GM12891 (cell line): ENCODE measurements at regions not wholly inside any gene's neighbourhood (a gene's known extent, or its start where the extent isn't known, plus 50 kb on each side); places are given as distances from the start of the nearest gene placed in this dataset.

Source experiments
- PAX5 ChIP-seq: IDR thresholded peaks from 2 replicates; pipeline ENCODE4 v1.6.1; 2011; ENCODE audit warnings: low read length, moderate library complexity, mild to moderate bottlenecking; ENCODE audit not compliant: insufficient read depth, severe bottlenecking
- POLR2A ChIP-seq: IDR thresholded peaks from 2 replicates; pipeline ENCODE4 v1.6.1; 2011; ENCODE audit warnings: low read depth, low read length, control low read depth
- POLR2AphosphoS5 ChIP-seq: IDR thresholded peaks from 2 replicates; pipeline ENCODE4 v1.6.1; 2011; ENCODE audit warnings: low read depth, low read length, control low read depth
- POU2F2 ChIP-seq: IDR thresholded peaks from 2 replicates; pipeline ENCODE4 v1.6.1; 2011; ENCODE audit warnings: low read depth, mild to moderate bottlenecking, control low read depth, low read length, moderate library complexity
- SPI1 ChIP-seq: IDR thresholded peaks from 2 replicates; pipeline ENCODE4 v1.6.1; 2011; ENCODE audit warnings: low read depth, low read length, control low read depth
- TAF1 ChIP-seq: IDR thresholded peaks from 2 replicates; pipeline ENCODE4 v1.6.1; 2011; ENCODE audit warnings: low read depth, low read length, control low read depth

DNA sequence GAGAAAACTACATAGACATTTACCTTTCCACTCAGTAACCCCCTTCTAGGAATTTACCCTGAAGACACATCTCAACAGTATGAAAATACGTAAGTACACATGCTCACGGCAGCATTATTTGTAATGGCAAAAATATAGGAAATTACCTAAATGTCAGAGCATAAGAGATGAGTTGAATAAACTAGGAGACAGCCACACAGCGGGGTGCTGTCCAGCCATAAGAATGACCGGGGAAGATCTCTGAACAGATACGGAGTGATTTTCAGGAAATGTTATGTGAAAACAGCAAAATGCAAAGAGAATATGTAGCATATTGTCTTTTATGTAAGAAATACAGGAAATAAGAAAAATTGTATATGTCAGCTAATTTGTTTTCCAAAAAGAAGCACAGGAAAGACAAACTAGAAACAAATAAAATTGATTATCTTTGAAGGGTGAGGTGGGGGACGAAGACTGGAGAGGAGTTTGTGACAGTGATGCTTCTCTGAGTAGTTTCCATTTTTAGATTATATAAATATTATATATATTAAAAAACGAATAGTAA is 195.4 kb downstream of the HAUS1 start:
- TF ChIP-seq POLR2AphosphoS5 (no peak), POLR2A (no peak), TAF1 (no peak), SPI1 (no peak), PAX5 (no peak), POU2F2 (no peak)
